Endothelial cell of umbilical vein (primary cell): ENCODE measurements at regions not wholly inside any gene's neighbourhood (a gene's known extent, or its start where the extent isn't known, plus 50 kb on each side); places are given as distances from the start of the nearest gene placed in this dataset.

Experiments
- BruUV-seq: library from RNA; stranded (reverse); fragments of 400-500 nt; replicated peaks from 2 replicates; lab custom pipeline; 2021; lab: Mats Ljungman, UMichigan
- CTCF ChIA-PET: fragments of 300-600, 350-600 bp; sonication (Branson Sonifier 250); formaldehyde crosslinking; loops from one replicate; lab custom pipeline; 2021; ENCODE audit warnings: antibody characterized with exemption, inconsistent platforms; lab: Charles Lee
- POLR2A ChIA-PET: fragments of 300-600, 350-600 bp; sonication (Branson Sonifier 250); formaldehyde crosslinking; loops from one replicate; lab custom pipeline; 2021; ENCODE audit warnings: antibody characterized with exemption, inconsistent platforms; lab: Charles Lee
- DNase-seq: peaks from one replicate; pipeline ENCODE4 v3.0.0-alpha.2; 2011; ENCODE audit warnings: low read depth, low spot score
- FAIRE-seq: peaks from 2 replicates; lab custom pipeline; 2011; peaks lifted over from hg19 to GRCh38; lab: Jason Lieb, UNC
- H2AFZ ChIP-seq: 2 replicates; pipeline ENCODE4 v1.6.0; 2012; ENCODE audit warnings: low read depth, low read length, control low read depth, inconsistent platforms
- H3K27ac ChIP-seq: 2 replicates; pipeline ENCODE4 v1.5.1; 2011; ENCODE audit warnings: low read depth, mild to moderate bottlenecking, control low read depth, low read length, moderate library complexity; ENCODE audit not compliant: insufficient read depth
- H3K27me3 ChIP-seq, 2 experiments: 2 replicates each; pipeline versions ENCODE4 v1.6.0 to v1.6.1; 2011; ENCODE audit warnings: low read length in 2 of 2, mixed read lengths in 1 of 2; ENCODE audit not compliant: control insufficient read depth in 2 of 2, insufficient read depth in 2 of 2
- H3K36me3 ChIP-seq, 2 experiments: 2 replicates in 1 of 2; 3 replicates in 1 of 2; pipeline ENCODE4 v1.5.1; 2011; ENCODE audit warnings: low read length in 2 of 2, mild to moderate bottlenecking in 1 of 2, moderate library complexity in 1 of 2; ENCODE audit not compliant: control insufficient read depth in 2 of 2, insufficient read depth in 2 of 2; ENCODE audit errors: extremely low read depth in 1 of 2
- H3K4me1 ChIP-seq: 3 replicates; pipeline ENCODE4 v1.5.1; 2011; ENCODE audit warnings: mild to moderate bottlenecking, low read length; ENCODE audit not compliant: control insufficient read depth, insufficient read depth; ENCODE audit errors: extremely low read depth
- H3K4me2 ChIP-seq: 2 replicates; pipeline ENCODE4 v1.6.1; 2011; ENCODE audit warnings: low read length, control low read depth, mixed read lengths; ENCODE audit not compliant: insufficient read depth
- H3K4me3 ChIP-seq, 3 experiments: fragments of 200-600 bp in 1 of 3; sonication (generic), shearing (Covaris generic) in 1 of 3; replicated peaks in 1 of 3; 2 replicates each; pipeline ENCODE4 v1.5.1; 2011 to 2016; ENCODE audit warnings: control low read depth in 3 of 3, low read length in 3 of 3, mild to moderate bottlenecking in 2 of 3, inconsistent platforms in 1 of 3, low read depth in 1 of 3, moderate library complexity in 1 of 3; ENCODE audit not compliant: insufficient read depth in 1 of 3
- H3K79me2 ChIP-seq: 2 replicates; pipeline ENCODE4 v1.6.0; 2012; ENCODE audit warnings: low read length, inconsistent platforms; ENCODE audit not compliant: control insufficient read depth, insufficient read depth
- H3K9ac ChIP-seq: replicated peaks from 2 replicates; pipeline ENCODE3; 2011; ENCODE audit warnings: low read length, control low read depth; ENCODE audit not compliant: insufficient read depth; ENCODE audit errors: extremely low read depth
- H3K9me1 ChIP-seq: replicated peaks from 3 replicates; pipeline ENCODE4 v1.6.0; 2011; ENCODE audit warnings: mild to moderate bottlenecking, low read length; ENCODE audit not compliant: control insufficient read depth, insufficient read depth; ENCODE audit errors: extremely low read depth
- H3K9me3 ChIP-seq: replicated peaks from 2 replicates; pipeline ENCODE4 v1.5.1; 2012; ENCODE audit warnings: low read length, inconsistent platforms; ENCODE audit not compliant: control insufficient read depth, insufficient read depth
- H4K20me1 ChIP-seq: replicated peaks from 2 replicates; pipeline ENCODE3; 2011; ENCODE audit warnings: mild to moderate bottlenecking, low read length; ENCODE audit not compliant: control insufficient read depth, insufficient read depth; ENCODE audit errors: extremely low read depth
- EZH2 ChIP-seq: IDR thresholded peaks from 2 replicates; pipeline ENCODE4 v1.6.1; 2012; ENCODE audit warnings: borderline replicate concordance, low read depth, mild to moderate bottlenecking, moderate library complexity, low read length, inconsistent platforms; ENCODE audit not compliant: severe bottlenecking
- FOS ChIP-seq: IDR thresholded peaks from 2 replicates; pipeline ENCODE4 v1.6.1; 2011; ENCODE audit warnings: mild to moderate bottlenecking, low read length, moderate library complexity, borderline replicate concordance; ENCODE audit not compliant: insufficient read depth
- GATA2 ChIP-seq: IDR thresholded peaks from 2 replicates; pipeline ENCODE4 v1.7.0; 2011; ENCODE audit warnings: low read depth, mild to moderate bottlenecking, moderate library complexity, mixed read lengths, low read length; ENCODE audit not compliant: insufficient read length, insufficient read depth
- JUN ChIP-seq: IDR thresholded peaks from 2 replicates; pipeline ENCODE4 v1.6.1; 2011; ENCODE audit warnings: borderline replicate concordance, low read depth; ENCODE audit not compliant: insufficient read length, insufficient read depth
- MYC ChIP-seq: IDR thresholded peaks from one replicate; pipeline ENCODE4 v1.6.1; 2011; ENCODE audit warnings: mild to moderate bottlenecking, low read depth, low read length
- POLR2A ChIP-seq: IDR thresholded peaks from 2 replicates; pipeline ENCODE4 v1.6.1; 2012; ENCODE audit warnings: low read depth, mild to moderate bottlenecking, control low read depth, low read length
- POLR2AphosphoS5 ChIP-seq: IDR thresholded peaks from 2 replicates; pipeline ENCODE4 v1.6.1; 2012; ENCODE audit warnings: low read depth, mild to moderate bottlenecking, control low read depth, low read length, moderate library complexity; ENCODE audit not compliant: insufficient read depth
- dilution Hi-C: fragments of 300-500 bp; cut with MboI; formaldehyde crosslinking; loops from one replicate; pipeline ENCODE4 v1.15.0; 2019; ENCODE audit warnings: low sequenced_read_pairs; ENCODE audit not compliant: extremely low pct_ligation_motif_present
- intact Hi-C: fragments of 100-400 bp; cut with micrococcal nuclease; formaldehyde crosslinking; loops from one replicate; pipeline ENCODE4 v1.10.0; 2022
- TF ChIP-seq, protein P1 (sequence below): IDR thresholded peaks from 2 replicates; pipeline ENCODE4 v1.6.1; 2011; ENCODE audit not compliant: insufficient read depth, insufficient read length
- TF ChIP-seq, protein P2 (sequence below), 2 donors: IDR thresholded peaks; 1 replicate in 1 of 2; 2 replicates in 1 of 2; pipeline ENCODE4 v1.5.1; 2011; ENCODE audit warnings: low read length in 2 of 2, mild to moderate bottlenecking in 2 of 2, moderate library complexity in 2 of 2, control low read depth in 1 of 2, inconsistent platforms in 1 of 2, low read depth in 1 of 2; ENCODE audit not compliant: insufficient read depth in 1 of 2; ENCODE audit errors: extremely low read depth in 1 of 2

DNA sequence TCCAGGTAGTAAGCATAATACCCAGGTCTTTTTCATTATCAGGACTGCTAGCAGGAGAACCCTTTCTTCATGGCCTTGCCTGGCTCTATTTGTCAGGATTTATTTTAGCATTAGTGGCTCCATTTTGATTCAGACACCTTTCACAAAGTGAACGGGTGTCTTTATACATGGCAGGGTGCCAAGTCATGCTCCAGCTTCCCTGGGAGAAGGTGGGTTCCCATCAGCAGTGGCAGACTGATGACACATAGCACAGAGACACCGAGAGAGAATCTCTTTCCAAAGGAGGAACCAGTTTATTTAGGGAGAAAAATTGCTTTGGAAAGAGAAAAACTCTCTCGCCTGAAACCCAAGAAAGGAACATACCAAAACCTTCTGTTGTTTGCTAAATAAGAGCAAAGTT is 135.3 kb upstream of the TMTC4 start:
- H3K9me1 ChIP-seq = no peaks in the 10 kb centered on the region
- H3K36me3 ChIP-seq = no peaks in the 10 kb centered on the region
- H3K27ac ChIP-seq = no peak overlapping the region
- no peaks in the 10 kb centered on the region for H3K4me1 ChIP-seq
- no peak overlapping the region for H2AFZ ChIP-seq
- DNase-seq (no peak), FAIRE-seq (no peak)
- H3K4me3 ChIP-seq = no peak overlapping the region
- no peaks in the 10 kb centered on the region for H4K20me1 ChIP-seq
- H3K79me2 ChIP-seq = no peaks in the 10 kb centered on the region
- ChIA-PET POLR2A (no interaction called here), CTCF (no interaction called here)
- no peak for TF ChIP-seq GATA2
- TF ChIP-seq EZH2 = no peak
- TF ChIP-seq, protein P1, sequence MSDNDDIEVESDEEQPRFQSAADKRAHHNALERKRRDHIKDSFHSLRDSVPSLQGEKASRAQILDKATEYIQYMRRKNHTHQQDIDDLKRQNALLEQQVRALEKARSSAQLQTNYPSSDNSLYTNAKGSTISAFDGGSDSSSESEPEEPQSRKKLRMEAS = no peak
- TF ChIP-seq MYC = no peak
- TF ChIP-seq POLR2A = no peak
- no peak for TF ChIP-seq JUN
- TF ChIP-seq FOS = no peak
- TF ChIP-seq, protein P2, sequence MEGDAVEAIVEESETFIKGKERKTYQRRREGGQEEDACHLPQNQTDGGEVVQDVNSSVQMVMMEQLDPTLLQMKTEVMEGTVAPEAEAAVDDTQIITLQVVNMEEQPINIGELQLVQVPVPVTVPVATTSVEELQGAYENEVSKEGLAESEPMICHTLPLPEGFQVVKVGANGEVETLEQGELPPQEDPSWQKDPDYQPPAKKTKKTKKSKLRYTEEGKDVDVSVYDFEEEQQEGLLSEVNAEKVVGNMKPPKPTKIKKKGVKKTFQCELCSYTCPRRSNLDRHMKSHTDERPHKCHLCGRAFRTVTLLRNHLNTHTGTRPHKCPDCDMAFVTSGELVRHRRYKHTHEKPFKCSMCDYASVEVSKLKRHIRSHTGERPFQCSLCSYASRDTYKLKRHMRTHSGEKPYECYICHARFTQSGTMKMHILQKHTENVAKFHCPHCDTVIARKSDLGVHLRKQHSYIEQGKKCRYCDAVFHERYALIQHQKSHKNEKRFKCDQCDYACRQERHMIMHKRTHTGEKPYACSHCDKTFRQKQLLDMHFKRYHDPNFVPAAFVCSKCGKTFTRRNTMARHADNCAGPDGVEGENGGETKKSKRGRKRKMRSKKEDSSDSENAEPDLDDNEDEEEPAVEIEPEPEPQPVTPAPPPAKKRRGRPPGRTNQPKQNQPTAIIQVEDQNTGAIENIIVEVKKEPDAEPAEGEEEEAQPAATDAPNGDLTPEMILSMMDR (IDR thresholded peaks at IDR 0.05; ENCODE audit: extremely low read depth in 1 of 2, insufficient read depth in 1 of 2, low read depth in 1 of 2, low read length in 2 of 2) = no peak
- TF ChIP-seq POLR2AphosphoS5 = no peak
- H3K4me2 ChIP-seq = no peak overlapping the region
- dilution Hi-C loops = no loop called here
- no peak overlapping the region for H3K9ac ChIP-seq
- no TSS peak for BruUV-seq
- intact Hi-C loops = no loop called here
- H3K27me3 ChIP-seq = no peaks in the 10 kb centered on the region
- no peaks in the 10 kb centered on the region for H3K9me3 ChIP-seq
